OCI-LY3 (cell line): ENCODE measurements at regions not wholly inside any gene's neighbourhood (a gene's known extent, or its start where the extent isn't known, plus 50 kb on each side); places are given as distances from the start of the nearest gene placed in this dataset.

Experiments
- EZH2phosphoT487 ChIP-seq: fragments of 200-600 bp; shearing (Covaris generic); IDR thresholded peaks from 2 replicates; pipeline ENCODE4 v1.6.1; 2018; ENCODE audit warnings: antibody characterized with exemption, mixed run types, low read depth
- TF ChIP-seq, protein P1 (sequence below): fragments of 200-600, 300-600 bp; sonication (generic); IDR thresholded peaks from 2 replicates; pipeline ENCODE4 v1.5.1; 2014; ENCODE audit warnings: antibody characterized with exemption, low read length, low read depth

DNA sequence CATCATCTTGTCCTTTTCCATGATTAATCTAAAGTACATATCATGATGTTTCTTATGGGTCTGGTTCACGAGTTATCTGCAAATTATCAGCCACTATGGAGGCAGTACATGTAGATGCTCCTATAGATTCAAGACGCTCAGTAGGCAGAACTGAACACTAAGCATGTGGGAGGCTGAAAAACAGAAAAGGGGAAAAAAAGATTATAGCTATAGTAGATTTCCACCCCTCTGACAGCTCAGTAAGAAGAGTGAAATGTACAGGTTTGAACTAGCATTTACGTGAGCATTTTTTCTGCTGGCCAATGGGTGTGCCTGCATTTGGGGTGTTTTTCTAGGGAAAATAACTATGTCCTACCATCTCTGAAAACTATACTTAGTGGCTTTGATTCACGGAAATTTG, 308.9 kb downstream of the ZEB2 start:
- TF ChIP-seq, protein P1, sequence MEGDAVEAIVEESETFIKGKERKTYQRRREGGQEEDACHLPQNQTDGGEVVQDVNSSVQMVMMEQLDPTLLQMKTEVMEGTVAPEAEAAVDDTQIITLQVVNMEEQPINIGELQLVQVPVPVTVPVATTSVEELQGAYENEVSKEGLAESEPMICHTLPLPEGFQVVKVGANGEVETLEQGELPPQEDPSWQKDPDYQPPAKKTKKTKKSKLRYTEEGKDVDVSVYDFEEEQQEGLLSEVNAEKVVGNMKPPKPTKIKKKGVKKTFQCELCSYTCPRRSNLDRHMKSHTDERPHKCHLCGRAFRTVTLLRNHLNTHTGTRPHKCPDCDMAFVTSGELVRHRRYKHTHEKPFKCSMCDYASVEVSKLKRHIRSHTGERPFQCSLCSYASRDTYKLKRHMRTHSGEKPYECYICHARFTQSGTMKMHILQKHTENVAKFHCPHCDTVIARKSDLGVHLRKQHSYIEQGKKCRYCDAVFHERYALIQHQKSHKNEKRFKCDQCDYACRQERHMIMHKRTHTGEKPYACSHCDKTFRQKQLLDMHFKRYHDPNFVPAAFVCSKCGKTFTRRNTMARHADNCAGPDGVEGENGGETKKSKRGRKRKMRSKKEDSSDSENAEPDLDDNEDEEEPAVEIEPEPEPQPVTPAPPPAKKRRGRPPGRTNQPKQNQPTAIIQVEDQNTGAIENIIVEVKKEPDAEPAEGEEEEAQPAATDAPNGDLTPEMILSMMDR = no peak
- no peak for TF ChIP-seq EZH2phosphoT487
